NCI-H82 treated with DMSO at 0.1 percent for 48 hours (cell line): ENCODE measurements at regions not wholly inside any gene's neighbourhood (a gene's known extent, or its start where the extent isn't known, plus 50 kb on each side); places are given as distances from the start of the nearest gene placed in this dataset.

Experiments
- DNase-seq: peaks from one replicate; lab custom pipeline; 2025; ENCODE audit not compliant: unreplicated experiment; lab: John Stamatoyannopoulos, UW

GRCh38 chr16:54385141-54385540, 98.6 kb upstream of the IRX3 start:
- DNase-seq = no peak

- no peak for DNase-seq
Observed at GRCh38 chr16:54381601-54382313, 95.2 kb upstream of the IRX3 start.

GRCh38 chr16:54375071-54375470, 88.5 kb upstream of the IRX3 start:
- DNase-seq = no peak

GRCh38 chr16:54373534-54374520, 87.2 kb upstream of the IRX3 start:
- DNase-seq = no peak

GRCh38 chr16:54370278-54371040, 83.9 kb upstream of the IRX3 start:
- DNase-seq = no peak

- no peak for DNase-seq
Observed at GRCh38 chr16:54369861-54370260, 83.3 kb upstream of the IRX3 start.

- no peak for DNase-seq
Observed at GRCh38 chr16:54366943-54367342, 80.4 kb upstream of the IRX3 start.

- no peak for DNase-seq
Observed at GRCh38 chr16:54365990-54366634, 79.5 kb upstream of the IRX3 start.

DNA sequence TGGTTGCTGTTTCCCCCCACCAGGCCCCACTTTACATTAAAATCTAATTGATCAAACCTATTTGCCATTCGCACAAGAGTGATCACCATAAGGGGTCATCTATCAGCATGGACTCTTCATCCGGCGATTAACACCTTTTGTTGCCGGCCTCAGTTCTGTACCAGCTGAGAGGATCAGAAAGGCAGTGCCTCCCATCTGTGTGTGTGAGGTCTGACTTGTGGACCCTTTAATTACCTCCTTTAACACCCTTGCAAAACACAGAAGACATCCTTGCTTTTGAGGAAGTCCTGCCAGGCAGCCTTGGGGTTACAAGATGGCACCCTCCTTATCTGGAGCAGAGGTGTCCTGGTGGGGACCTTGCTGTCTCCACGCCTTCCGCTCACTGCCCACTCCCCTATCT, 77.2 kb upstream of the IRX3 start:
- no peak for DNase-seq

DNA sequence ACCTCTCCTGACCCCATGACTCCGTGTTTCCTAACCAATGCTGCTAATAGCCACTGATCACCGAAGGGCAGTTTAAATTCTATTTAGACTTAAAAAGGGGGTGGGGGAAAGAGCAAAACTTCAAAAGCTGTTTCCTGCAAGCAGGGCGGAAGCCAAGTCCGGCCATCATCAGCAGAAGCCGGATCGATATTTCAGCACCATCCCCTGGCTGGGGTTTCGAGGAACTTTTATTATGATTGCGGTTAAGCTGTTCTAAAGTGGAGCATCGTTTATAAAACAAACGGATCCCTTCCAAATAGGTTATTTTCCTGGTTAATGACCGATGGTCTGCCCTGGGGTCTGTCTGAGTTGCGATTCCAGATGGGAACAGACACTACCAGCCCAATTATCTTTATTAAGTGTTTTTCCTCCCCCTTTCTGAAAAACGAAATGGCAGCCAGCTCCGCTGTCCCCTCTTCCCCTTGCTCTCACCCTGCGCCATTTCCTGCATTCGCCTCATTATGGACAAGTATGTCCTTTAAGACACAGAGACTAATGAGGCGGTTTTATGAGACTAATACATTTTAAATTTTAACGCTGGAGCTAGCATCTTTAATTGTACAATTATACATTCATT, 76.1 kb upstream of the IRX3 start:
- DNase-seq = no peak

DNA sequence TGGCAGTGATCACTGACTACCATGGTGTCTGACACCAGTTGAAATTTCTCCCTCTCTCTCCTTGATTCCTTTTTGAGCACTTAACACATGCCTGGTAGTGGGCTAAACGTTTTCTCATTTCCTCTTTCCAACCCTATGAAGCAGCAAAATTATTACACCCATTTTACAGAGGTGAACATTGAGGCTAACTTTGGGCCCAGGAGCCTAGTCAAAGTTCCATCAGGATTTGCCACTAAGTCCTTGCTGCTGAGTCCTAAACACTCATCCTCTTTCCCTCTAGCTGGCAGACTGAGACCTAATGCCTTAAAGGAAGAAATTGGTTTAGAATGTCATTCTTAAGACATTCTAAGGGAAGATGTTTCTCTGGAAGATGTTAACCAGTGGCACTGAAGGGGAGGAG, 74.7 kb upstream of the IRX3 start:
- DNase-seq = no peak

DNA sequence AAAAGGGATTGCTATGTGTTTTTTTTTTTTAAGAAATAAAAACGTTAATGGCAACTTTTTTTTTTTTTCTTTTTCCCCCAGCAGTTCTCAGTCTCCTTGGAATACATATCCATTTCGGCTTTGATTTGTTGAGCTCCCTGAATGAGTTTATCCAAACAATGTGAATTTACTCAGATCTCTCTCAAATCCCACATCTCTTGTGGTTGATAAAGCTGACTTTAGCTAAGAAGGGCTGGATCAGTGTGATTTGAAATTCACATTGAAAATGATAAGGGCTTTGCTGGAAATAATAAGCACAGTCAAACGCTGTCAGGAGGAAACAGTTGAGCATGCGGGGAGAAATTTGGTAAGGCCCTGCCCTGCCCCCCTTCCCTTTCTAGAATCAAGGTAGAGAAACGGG, 74.1 kb upstream of the IRX3 start:
- no peak for DNase-seq

GRCh38 chr16:54359555-54359954, 73.0 kb upstream of the IRX3 start:
- DNase-seq = no peak

DNA sequence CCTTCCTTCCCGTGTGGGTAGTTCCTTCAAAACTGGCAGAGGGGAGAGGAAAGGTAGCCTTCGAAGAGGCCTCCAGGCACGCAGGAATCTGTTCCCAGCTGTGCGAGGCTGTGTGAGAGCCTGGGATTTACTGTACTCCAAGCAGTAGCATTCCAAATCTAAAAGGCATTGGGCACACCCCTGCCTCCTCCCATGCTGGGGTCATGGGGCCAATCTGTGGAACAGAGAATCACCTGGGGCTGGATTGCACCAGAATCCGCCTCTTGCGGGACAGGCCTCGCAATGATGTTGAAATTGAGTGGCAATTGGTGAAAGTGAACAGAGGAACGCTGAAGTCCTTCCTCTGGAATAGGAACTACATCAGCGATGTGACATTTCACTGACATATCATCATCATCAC, 72.5 kb upstream of the IRX3 start:
- no peak for DNase-seq

GRCh38 chr16:54356391-54356790, 69.8 kb upstream of the IRX3 start:
- DNase-seq = no peak

DNA sequence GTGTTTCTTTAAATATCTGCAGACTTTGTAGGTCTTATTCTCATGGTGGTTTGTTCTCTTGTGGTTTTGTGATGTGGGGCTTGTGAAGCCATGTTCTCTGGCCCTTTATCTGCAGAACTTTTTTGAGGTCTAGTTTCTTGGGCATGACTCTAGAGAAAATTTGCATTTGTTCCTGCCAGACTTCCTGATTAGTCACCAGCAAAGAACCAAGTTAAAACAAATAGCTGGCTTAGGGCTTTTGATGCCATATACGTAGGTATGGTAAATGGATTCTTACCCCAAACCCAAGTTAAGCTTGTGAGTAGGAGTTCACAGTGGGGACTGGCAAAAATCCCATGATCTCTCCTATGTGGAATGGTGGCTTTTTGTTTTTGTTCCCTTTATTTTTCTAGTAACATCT, 68.7 kb upstream of the IRX3 start:
- no peak for DNase-seq

GRCh38 chr16:54353097-54353496, 66.5 kb upstream of the IRX3 start:
- no peak for DNase-seq

GRCh38 chr16:54351171-54351570, 64.6 kb upstream of the IRX3 start:
- DNase-seq = no peak

GRCh38 chr16:54347961-54348360, 61.4 kb upstream of the IRX3 start:
- no peak for DNase-seq

GRCh38 chr16:54346041-54346440, 59.5 kb upstream of the IRX3 start:
- DNase-seq = no peak
